ENCODE measurements at regions not wholly inside any gene's neighbourhood (a gene's known extent, or its start where the extent isn't known, plus 50 kb on each side); places are given as distances from the start of the nearest gene placed in this dataset.

GRCh38 chr5:156240414-156240813 is 86.5 kb upstream of the SGCD start:
- no peak for TF ChIP-seq SIN3A (IDR thresholded peaks at IDR 0.05; ENCODE audit: borderline replicate concordance, insufficient read depth, low read length)
- no peak for TF ChIP-seq TAF1 (IDR thresholded peaks at IDR 0.05; ENCODE audit: borderline replicate concordance, insufficient read depth, low read length)
- TF ChIP-seq POLR2AphosphoS5 (IDR thresholded peaks at IDR 0.05; ENCODE audit: low read depth, low read length): no peak
- TF ChIP-seq REST (IDR thresholded peaks at IDR 0.05; ENCODE audit: insufficient read depth in 1 of 2, low read depth in 2 of 2, low read length in 2 of 2): no peak
